ENCODE measurements at regions not wholly inside any gene's neighbourhood (a gene's known extent, or its start where the extent isn't known, plus 50 kb on each side); places are given as distances from the start of the nearest gene placed in this dataset.

DNA sequence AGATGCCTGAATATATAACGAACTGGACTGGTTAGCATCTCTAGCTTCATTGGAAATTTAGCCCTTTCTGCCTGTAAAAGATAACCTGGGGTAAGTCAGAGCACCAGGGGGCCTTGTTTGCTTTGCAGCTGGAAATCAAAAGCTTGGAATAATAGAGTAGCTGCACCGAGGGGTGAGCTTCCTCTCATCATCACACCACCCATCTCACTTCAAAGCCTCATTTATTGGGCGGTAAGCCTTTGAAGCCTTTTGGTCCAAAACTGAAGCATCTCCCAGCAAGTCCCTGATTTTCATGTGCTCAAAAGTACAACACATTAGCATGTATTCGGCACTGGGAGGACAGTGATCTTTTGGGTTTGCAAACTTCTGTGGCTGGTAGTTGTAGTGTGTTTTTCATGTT, 405.1 kb downstream of the FOXO1 start:
- no peak for TF ChIP-seq EZH2 (IDR thresholded peaks at IDR 0.05; ENCODE audit: borderline replicate concordance)
- TF ChIP-seq, protein P1, sequence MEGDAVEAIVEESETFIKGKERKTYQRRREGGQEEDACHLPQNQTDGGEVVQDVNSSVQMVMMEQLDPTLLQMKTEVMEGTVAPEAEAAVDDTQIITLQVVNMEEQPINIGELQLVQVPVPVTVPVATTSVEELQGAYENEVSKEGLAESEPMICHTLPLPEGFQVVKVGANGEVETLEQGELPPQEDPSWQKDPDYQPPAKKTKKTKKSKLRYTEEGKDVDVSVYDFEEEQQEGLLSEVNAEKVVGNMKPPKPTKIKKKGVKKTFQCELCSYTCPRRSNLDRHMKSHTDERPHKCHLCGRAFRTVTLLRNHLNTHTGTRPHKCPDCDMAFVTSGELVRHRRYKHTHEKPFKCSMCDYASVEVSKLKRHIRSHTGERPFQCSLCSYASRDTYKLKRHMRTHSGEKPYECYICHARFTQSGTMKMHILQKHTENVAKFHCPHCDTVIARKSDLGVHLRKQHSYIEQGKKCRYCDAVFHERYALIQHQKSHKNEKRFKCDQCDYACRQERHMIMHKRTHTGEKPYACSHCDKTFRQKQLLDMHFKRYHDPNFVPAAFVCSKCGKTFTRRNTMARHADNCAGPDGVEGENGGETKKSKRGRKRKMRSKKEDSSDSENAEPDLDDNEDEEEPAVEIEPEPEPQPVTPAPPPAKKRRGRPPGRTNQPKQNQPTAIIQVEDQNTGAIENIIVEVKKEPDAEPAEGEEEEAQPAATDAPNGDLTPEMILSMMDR (IDR thresholded peaks at IDR 0.05; ENCODE audit: poor library complexity), result no peak
